ENCODE measurements at regions not wholly inside any gene's neighbourhood (a gene's known extent, or its start where the extent isn't known, plus 50 kb on each side); places are given as distances from the start of the nearest gene placed in this dataset.
"Not testable (repeated sequence)": the region's sequence is repeated elsewhere in the genome, so short reads cannot be mapped to it uniquely, and the experiment has no call there.

DNA sequence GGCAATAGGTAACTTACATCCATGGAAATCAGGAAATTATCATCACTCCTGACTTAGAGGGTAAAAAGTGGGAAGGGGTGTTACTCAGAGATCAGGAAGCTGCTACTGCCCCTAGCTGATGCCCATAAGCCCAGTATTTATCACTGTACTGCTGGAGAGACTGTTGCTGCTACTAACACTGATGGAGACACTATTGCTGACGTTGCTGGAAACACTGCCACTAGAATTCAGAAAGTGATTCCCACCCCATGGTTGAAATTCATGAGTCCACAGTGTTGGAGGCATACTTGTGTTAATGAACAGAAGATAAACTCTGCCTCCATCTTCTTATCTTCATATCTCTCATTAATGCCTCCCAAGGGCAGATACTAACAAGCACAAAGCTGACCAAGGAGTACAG, 97.6 kb downstream of the MTX3 start:
- Mint-ChIP-seq H3K27ac (no peak overlapping the region), H3K4me1 (no peaks in the 10 kb centered on the region), H3K36me3 (no peaks in the 10 kb centered on the region), H3K27me3 (peaks cover 16 to 65% of the 10 kb centered on the region in 2 donors), H3K4me3 (no peak overlapping the region), H3K9me3 (peaks cover 0 to 5% (median 2%) of the 10 kb centered on the region in 5 donors)
- no peak overlapping the region for H3K27ac ChIP-seq (ENCODE audit: low read depth, low read length)
- no peaks in the 10 kb centered on the region for H3K36me3 ChIP-seq (ENCODE audit: insufficient read depth, low read length)
- no peak for DNase-seq
- ChIA-PET CTCF (no interaction called here), POLR2A (no interaction called here)
- no peaks in the 10 kb centered on the region for H3K4me1 ChIP-seq (ENCODE audit: insufficient read depth, low read length)
- no peaks in the 10 kb centered on the region for H3K27me3 ChIP-seq (ENCODE audit: insufficient read depth, low read length, poor library complexity, severe bottlenecking)
- no peaks in the 10 kb centered on the region for H3K9me3 ChIP-seq (ENCODE audit: low read length)
- no peak overlapping the region for H3K4me3 ChIP-seq (ENCODE audit: low read length)

DNA sequence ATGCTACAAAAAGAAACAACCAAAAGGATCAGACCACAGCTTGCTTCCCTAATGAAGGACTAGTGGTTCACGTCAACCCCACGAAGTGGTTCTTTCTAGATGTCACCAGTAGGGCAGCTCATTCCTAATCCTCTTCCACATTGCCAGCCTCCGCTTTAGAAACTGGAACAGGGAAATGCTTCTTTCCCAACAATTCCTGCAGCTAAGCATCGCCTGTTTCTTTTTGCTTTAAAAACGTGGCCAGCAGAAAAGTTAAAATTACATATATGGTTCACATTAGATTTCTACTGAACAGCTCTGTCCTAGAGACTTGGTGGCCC, 100.2 kb downstream of the MTX3 start:
- no peaks in the 10 kb centered on the region for H3K9me3 ChIP-seq (ENCODE audit: low read length)
- CTCF ChIA-PET, result no interaction called here
- POLR2A ChIA-PET, result no interaction called here
- no peaks in the 10 kb centered on the region for H3K27me3 ChIP-seq (ENCODE audit: insufficient read depth, low read length, poor library complexity, severe bottlenecking)
- no peak for DNase-seq
- Mint-ChIP-seq H3K36me3 (no peaks in the 10 kb centered on the region), H3K9me3 (peaks cover 5 to 7% (median 6%) of the 10 kb centered on the region in 5 donors), H3K4me1 (no peaks in the 10 kb centered on the region), H3K27ac (no peak overlapping the region), H3K27me3 (peaks cover 16 to 65% of the 10 kb centered on the region in 2 donors), H3K4me3 (no peak overlapping the region)
- H3K27ac ChIP-seq (ENCODE audit: low read depth, low read length), result no peak overlapping the region
- H3K4me1 ChIP-seq (ENCODE audit: insufficient read depth, low read length), result no peaks in the 10 kb centered on the region
- H3K36me3 ChIP-seq (ENCODE audit: insufficient read depth, low read length), result no peaks in the 10 kb centered on the region
- H3K4me3 ChIP-seq (ENCODE audit: low read length), result no peak overlapping the region

DNA sequence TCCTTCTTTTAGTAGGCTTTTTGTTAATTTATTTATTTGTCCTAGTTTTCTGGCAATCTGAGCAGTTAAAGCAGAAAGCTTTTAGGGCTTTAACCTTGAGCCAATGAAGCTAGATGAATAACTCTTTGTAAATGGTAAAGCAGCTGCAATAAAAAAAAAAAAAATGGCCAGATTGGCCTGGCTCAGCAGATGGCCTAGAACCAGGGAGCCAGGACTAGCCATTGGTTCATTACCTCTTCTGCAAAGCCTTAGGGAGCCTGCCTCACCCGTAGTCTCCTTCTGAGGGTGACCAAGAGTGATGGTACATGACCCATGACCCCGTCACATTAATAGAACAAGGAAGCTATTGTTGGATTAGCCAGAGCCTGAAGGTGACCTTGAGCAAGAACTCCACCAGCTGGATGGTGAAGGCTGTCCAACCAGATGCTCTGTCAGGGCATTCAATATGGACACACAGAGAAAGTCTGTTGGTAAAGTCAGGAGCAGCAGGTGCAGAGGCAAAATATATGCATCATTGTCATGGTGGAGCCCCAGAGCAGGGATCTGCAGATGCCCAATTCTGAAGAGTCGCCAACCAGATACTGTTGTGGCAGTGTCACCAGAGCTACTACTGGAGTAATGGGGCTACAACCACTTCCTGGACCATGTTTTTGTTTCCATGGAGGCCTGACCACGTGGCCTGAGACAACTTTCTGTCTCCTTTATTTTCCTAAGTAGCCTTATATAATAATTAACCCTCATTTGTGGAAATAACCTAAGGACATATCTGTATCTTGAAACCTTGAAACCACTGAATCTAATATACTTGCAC, 100.7 kb downstream of the MTX3 start:
- H3K27me3 Mint-ChIP-seq, result peaks cover 16 to 60% of the 10 kb centered on the region in 2 donors
- H3K27ac ChIP-seq (ENCODE audit: low read depth, low read length), result no peak overlapping the region
- no peaks in the 10 kb centered on the region for H3K36me3 ChIP-seq (ENCODE audit: insufficient read depth, low read length)
- H3K9me3 ChIP-seq (ENCODE audit: low read length), result no peaks in the 10 kb centered on the region
- H3K9me3 Mint-ChIP-seq, result peaks cover 5 to 7% (median 6%) of the 10 kb centered on the region in 5 donors
- H3K4me1 ChIP-seq (ENCODE audit: insufficient read depth, low read length), result no peaks in the 10 kb centered on the region
- no peaks in the 10 kb centered on the region for H3K4me1 Mint-ChIP-seq
- POLR2A ChIA-PET, result no interaction called here
- no peak overlapping the region for H3K4me3 ChIP-seq (ENCODE audit: low read length)
- H3K27me3 ChIP-seq (ENCODE audit: insufficient read depth, low read length, poor library complexity, severe bottlenecking), result no peaks in the 10 kb centered on the region
- DNase-seq, result no peak
- H3K36me3 Mint-ChIP-seq, result no peaks in the 10 kb centered on the region
- no peak overlapping the region for H3K27ac Mint-ChIP-seq
- no peak overlapping the region for H3K4me3 Mint-ChIP-seq
- CTCF ChIA-PET, result no interaction called here

DNA sequence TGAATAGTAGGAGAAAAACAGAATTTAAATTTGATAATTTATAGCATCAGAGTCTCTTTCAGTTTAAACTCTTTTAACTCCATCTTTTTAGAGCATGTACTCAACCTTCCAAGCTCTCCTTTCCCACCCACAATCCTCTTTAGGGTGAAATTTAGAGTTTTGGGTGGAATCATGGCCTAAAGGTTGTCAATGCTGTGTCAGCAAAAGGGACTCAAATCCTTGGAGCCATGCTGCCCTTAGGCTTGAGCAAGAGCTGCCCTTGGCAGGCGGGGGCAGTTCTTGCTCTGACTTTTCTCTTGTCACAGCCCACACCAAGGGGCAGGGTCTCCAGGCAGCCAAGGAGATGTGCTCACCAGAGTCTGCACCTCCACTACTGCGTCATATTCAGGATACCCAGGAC, 102.4 kb downstream of the MTX3 start:
- H3K4me3 ChIP-seq (ENCODE audit: low read length), result no peak overlapping the region
- no peaks in the 10 kb centered on the region for H3K4me1 ChIP-seq (ENCODE audit: insufficient read depth, low read length)
- Mint-ChIP-seq H3K36me3 (no peaks in the 10 kb centered on the region), H3K27ac (no peak overlapping the region), H3K27me3 (peaks cover 18 to 46% of the 10 kb centered on the region in 2 donors), H3K4me3 (no peak overlapping the region), H3K4me1 (no peaks in the 10 kb centered on the region), H3K9me3 (peaks cover 5 to 7% (median 6%) of the 10 kb centered on the region in 5 donors)
- H3K27me3 ChIP-seq (ENCODE audit: insufficient read depth, low read length, poor library complexity, severe bottlenecking), result no peaks in the 10 kb centered on the region
- ChIA-PET POLR2A (no interaction called here), CTCF (no interaction called here)
- no peaks in the 10 kb centered on the region for H3K36me3 ChIP-seq (ENCODE audit: insufficient read depth, low read length)
- H3K27ac ChIP-seq (ENCODE audit: low read depth, low read length), result no peak overlapping the region
- no peak for DNase-seq
- H3K9me3 ChIP-seq (ENCODE audit: low read length), result no peaks in the 10 kb centered on the region

DNA sequence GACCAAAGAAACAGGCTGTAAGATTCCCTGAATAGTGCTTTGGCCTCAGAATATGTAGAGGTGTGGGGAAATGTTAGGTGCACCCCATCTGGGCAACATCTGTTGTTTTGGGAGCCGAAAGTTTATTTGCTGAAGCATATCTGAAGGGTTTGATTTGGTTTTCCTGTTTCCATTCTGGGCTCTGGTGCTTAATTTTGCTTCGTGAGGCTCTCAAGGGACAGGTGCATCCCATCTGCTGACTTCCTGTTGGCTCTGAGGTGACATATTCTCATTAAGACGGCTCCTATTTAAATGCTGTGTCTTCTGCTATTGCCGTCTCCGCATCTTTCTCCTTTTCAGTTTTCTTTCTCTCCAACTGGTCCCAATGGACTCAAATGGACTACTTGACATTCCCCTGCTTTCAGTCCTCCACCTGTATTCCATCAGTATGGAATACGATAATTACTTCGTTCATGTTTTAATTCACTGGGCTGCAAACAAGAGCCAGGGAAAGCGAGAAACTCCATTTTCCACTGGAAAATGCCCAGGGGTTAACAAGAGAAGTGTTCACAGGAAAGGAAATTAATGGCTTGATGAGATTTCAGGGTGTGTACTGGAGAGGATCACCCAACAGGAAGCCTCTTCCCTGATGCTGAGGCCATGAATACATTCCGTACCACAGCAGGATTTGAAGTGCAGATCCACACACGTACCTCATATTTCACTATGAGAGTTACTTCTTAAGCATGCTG, 104.0 kb downstream of the MTX3 start:
- Mint-ChIP-seq H3K9me3 (peaks cover 3 to 7% (median 6%) of the 10 kb centered on the region in 5 donors), H3K27me3 (peaks cover 14 to 31% of the 10 kb centered on the region in 2 donors), H3K27ac (no peak overlapping the region), H3K4me1 (no peaks in the 10 kb centered on the region), H3K4me3 (no peak overlapping the region), H3K36me3 (no peaks in the 10 kb centered on the region)
- DNase-seq, result no peak
- ChIA-PET POLR2A (no interaction called here), CTCF (no interaction called here)
- no peaks in the 10 kb centered on the region for H3K4me1 ChIP-seq (ENCODE audit: insufficient read depth, low read length)
- no peaks in the 10 kb centered on the region for H3K36me3 ChIP-seq (ENCODE audit: insufficient read depth, low read length)
- no peaks in the 10 kb centered on the region for H3K9me3 ChIP-seq (ENCODE audit: low read length)
- no peaks in the 10 kb centered on the region for H3K27me3 ChIP-seq (ENCODE audit: insufficient read depth, low read length, poor library complexity, severe bottlenecking)
- no peak overlapping the region for H3K27ac ChIP-seq (ENCODE audit: low read depth, low read length)
- no peak overlapping the region for H3K4me3 ChIP-seq (ENCODE audit: low read length)

DNA sequence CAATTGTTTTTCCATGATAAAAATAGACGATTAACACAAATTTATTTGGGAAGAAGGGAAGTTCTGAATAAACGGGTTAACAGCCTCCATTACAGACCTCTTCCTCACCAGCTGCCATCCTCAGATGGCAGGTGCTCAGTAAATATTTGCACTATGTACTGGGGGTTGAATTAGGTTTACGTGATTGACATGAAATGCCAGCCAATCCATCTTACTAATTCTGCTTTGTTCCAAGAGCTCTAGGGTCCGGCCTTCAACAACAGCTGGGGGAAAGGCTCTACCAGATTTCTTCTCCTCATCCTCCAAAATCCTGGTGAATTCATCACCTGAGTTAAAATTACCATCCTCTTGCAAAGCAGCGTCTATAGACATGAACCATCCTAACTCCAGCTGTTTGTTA, 104.6 kb downstream of the MTX3 start:
- H3K4me3 ChIP-seq (ENCODE audit: low read length), result no peak overlapping the region
- Mint-ChIP-seq H3K9me3 (peaks cover 3 to 7% (median 6%) of the 10 kb centered on the region in 5 donors), H3K36me3 (no peaks in the 10 kb centered on the region), H3K27ac (no peak overlapping the region), H3K27me3 (peaks cover 11 to 28% of the 10 kb centered on the region in 2 donors), H3K4me1 (no peaks in the 10 kb centered on the region), H3K4me3 (no peak overlapping the region)
- H3K27ac ChIP-seq (ENCODE audit: low read depth, low read length), result no peak overlapping the region
- DNase-seq, result no peak
- no peaks in the 10 kb centered on the region for H3K4me1 ChIP-seq (ENCODE audit: insufficient read depth, low read length)
- CTCF ChIA-PET, result no interaction called here
- POLR2A ChIA-PET, result no interaction called here
- no peaks in the 10 kb centered on the region for H3K36me3 ChIP-seq (ENCODE audit: insufficient read depth, low read length)
- no peaks in the 10 kb centered on the region for H3K9me3 ChIP-seq (ENCODE audit: low read length)
- H3K27me3 ChIP-seq (ENCODE audit: insufficient read depth, low read length, poor library complexity, severe bottlenecking), result no peaks in the 10 kb centered on the region

DNA sequence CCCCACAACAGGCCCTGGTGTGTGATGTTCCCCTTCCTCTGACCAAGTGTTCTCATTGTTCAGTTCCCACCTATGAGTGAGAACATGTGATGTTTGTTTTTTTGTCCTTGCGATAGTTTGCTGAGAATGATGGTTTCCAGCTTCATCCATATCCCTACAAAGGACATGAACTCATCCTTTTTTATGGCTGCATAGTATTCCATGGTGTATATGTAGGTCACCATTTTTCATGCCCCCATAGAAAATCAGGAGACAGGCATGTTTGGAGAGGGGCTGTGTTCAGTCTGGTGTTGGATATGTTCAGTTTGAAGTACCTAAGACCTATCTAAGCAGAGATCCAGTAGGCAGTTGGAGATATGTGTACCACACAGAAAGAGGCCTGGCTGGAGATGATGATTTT, 111.2 kb downstream of the MTX3 start:
- H3K27me3 Mint-ChIP-seq; H3K36me3 ChIP-seq (ENCODE audit: insufficient read depth, low read length); H3K36me3 Mint-ChIP-seq; H3K4me3 Mint-ChIP-seq; CTCF ChIA-PET; H3K9me3 ChIP-seq (ENCODE audit: low read length); H3K27me3 ChIP-seq (ENCODE audit: insufficient read depth, low read length, poor library complexity, severe bottlenecking); DNase-seq; H3K4me1 Mint-ChIP-seq; H3K27ac Mint-ChIP-seq; H3K4me3 ChIP-seq (ENCODE audit: low read length); POLR2A ChIA-PET; H3K9me3 Mint-ChIP-seq; H3K4me1 ChIP-seq (ENCODE audit: insufficient read depth, low read length); H3K27ac ChIP-seq (ENCODE audit: low read depth, low read length): not testable (repeated sequence)

DNA sequence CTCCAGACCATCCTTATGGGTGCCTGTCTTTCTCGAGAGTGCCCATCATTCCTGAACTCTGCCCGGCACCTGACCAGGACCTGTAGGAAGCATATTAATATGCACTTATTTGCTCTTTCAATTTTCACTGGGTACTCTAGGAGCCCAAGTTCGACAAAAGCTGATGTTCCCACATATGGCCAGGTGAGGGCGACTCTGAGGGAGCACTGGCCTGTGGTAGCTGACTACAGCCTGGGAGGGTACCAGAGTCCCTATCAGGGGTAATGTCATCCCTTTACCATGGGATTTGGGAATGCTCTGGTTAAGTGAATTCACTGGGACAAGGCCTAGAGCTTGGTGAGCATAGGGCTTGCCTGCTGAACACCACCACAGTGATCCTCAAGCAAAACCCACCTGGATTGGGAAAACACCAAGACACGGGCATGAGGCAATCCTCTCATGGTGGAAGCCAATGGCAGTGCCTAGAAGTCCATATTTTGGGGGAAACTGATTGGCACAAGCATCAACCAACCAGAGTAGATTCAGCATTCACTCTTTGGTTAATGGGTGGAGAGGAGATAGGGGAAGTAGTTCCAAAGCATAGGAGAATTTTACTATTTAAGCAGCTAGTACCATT, 112.2 kb downstream of the MTX3 start:
- Histone ChIP-seq H3K4me3 (ENCODE audit: low read length) (no peak overlapping the region), H3K27ac (ENCODE audit: low read depth, low read length) (no peak overlapping the region), H3K27me3 (ENCODE audit: insufficient read depth, low read length, poor library complexity, severe bottlenecking) (no peaks in the 10 kb centered on the region), H3K4me1 (ENCODE audit: insufficient read depth, low read length) (no peaks in the 10 kb centered on the region), H3K9me3 (ENCODE audit: low read length) (no peaks in the 10 kb centered on the region), H3K36me3 (ENCODE audit: insufficient read depth, low read length) (no peaks in the 10 kb centered on the region)
- H3K4me3 Mint-ChIP-seq, result no peak overlapping the region
- no peaks in the 10 kb centered on the region for H3K36me3 Mint-ChIP-seq
- H3K9me3 Mint-ChIP-seq, result peaks cover 0 to 2% (median 0%) of the 10 kb centered on the region in 5 donors
- DNase-seq, result peak in 1 of 5 donors; percentile 4
- ChIA-PET POLR2A (interaction anchor here (0.5 kb wide), 1 partner anchor 311 kb away, joined by 9 read pairs; no protein-coding TSS in a partner anchor), CTCF (interaction anchor here (0.8 kb wide), 1 partner anchor 19 kb away, joined by 3 read pairs; no protein-coding TSS in a partner anchor)
- no peak overlapping the region for H3K27ac Mint-ChIP-seq
- peaks cover 1 to 8% of the 10 kb centered on the region in 2 donors for H3K27me3 Mint-ChIP-seq
- H3K4me1 Mint-ChIP-seq, result no peaks in the 10 kb centered on the region

Data from CD8-positive, alpha-beta memory T cell (primary cell).